Activated B cell treated with CpG ODN at 0.5 μM for 24 hours (primary cell): ENCODE measurements at regions not wholly inside any gene's neighbourhood (a gene's known extent, or its start where the extent isn't known, plus 50 kb on each side); places are given as distances from the start of the nearest gene placed in this dataset.

Source experiments
- ATAC-seq: fragments of 200-7000 bp; cut with Tn5 transposase; one replicate; pipeline ENCODE4 v1.10.0; 2021; ENCODE audit warnings: low read depth, mild to moderate bottlenecking, moderate library complexity
- CTCF ChIA-PET: fragments of 350-600 bp; sonication (Branson Sonifier 250); formaldehyde crosslinking; loops from one replicate; lab custom pipeline; 2021; ENCODE audit warnings: antibody characterized with exemption; lab: Charles Lee
- POLR2A ChIA-PET: fragments of 350-600 bp; sonication (Branson Sonifier 250); formaldehyde crosslinking; loops from one replicate; lab custom pipeline; 2021; ENCODE audit warnings: antibody characterized with exemption; lab: Charles Lee
- DNase-seq: peaks from one replicate; pipeline ENCODE4 v3.0.0; 2022
- H3K27ac Mint-ChIP-seq: one replicate; pipeline ENCODE4 v1.8.0; 2020; ENCODE audit warnings: mixed read lengths
- H3K27me3 Mint-ChIP-seq: one replicate; pipeline ENCODE4 v1.8.0; 2021; ENCODE audit warnings: mixed read lengths
- H3K36me3 Mint-ChIP-seq: one replicate; pipeline ENCODE4 v1.8.0; 2021; ENCODE audit warnings: low read depth, mixed read lengths
- H3K4me1 Mint-ChIP-seq: one replicate; pipeline ENCODE4 v1.8.0; 2021; ENCODE audit warnings: mixed read lengths
- H3K4me3 Mint-ChIP-seq: one replicate; pipeline ENCODE4 v1.8.0; 2020; ENCODE audit warnings: mild to moderate bottlenecking, mixed read lengths
- H3K9me3 Mint-ChIP-seq: one replicate; pipeline ENCODE4 v1.8.0; 2020; ENCODE audit warnings: mixed read lengths
- CTCF ChIP-seq: fragments of 200-600 bp; IDR thresholded peaks from one replicate; pipeline ENCODE4 v1.8.0; 2022; ENCODE audit warnings: antibody characterized with exemption, mild to moderate bottlenecking
- intact Hi-C: fragments of 100-400 bp; cut with micrococcal nuclease; formaldehyde crosslinking; loops from one replicate; pipeline ENCODE4 v1.15.1; 2024

DNA sequence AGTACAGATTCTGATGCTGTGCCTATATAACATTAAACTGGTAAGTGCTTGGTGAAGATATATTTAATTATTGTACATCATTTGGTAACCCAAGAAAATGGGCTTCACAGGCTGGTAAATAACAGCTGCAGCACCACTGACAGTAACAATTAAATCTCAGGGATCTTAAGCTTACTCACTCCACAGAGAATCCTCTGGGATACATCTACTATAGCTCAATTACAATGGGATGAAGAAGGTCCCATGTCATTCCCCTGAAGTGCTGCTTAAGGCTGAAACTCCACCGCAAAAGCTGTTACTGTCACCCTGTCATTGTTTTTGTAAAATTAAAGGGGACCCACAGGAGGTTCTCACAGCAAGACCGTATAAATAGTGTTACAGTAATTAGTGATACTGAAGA, 153.0 kb downstream of the IMPG2 start:
- Mint-ChIP-seq H3K36me3 (no peaks in the 10 kb centered on the region), H3K9me3 (no peaks in the 10 kb centered on the region), H3K4me3 (no peak overlapping the region), H3K27me3 (no peaks in the 10 kb centered on the region), H3K27ac (no peak overlapping the region), H3K4me1 (no peaks in the 10 kb centered on the region)
- POLR2A ChIA-PET: no interaction called here
- CTCF ChIA-PET: no interaction called here
- ATAC-seq: no peak
- no peak for DNase-seq
- no peak for TF ChIP-seq CTCF
- intact Hi-C loops: no loop called here

DNA sequence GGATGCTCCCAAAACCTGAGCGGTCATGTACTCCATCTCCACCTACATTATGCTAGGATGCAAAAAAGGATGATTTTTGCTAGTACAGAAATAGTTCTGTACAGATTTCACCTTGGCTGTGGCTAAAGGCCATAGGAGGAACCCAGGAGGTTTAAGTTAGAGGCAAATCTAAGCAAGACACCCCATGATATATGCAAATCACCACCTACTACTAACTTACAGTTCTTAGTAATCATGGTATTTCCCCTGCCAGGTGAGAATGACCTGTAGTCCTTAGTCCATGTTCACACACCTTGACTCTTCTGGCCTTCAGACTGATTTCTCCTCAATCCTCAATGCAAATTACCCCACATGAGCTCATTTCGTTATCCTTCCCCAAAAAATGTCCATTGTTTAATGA, 154.2 kb downstream of the IMPG2 start:
- Mint-ChIP-seq H3K27ac (no peak overlapping the region), H3K4me1 (no peaks in the 10 kb centered on the region), H3K27me3 (no peaks in the 10 kb centered on the region), H3K9me3 (no peaks in the 10 kb centered on the region), H3K4me3 (no peak overlapping the region), H3K36me3 (no peaks in the 10 kb centered on the region)
- no peak for DNase-seq
- POLR2A ChIA-PET: no interaction called here
- ATAC-seq: no peak
- CTCF ChIA-PET: no interaction called here
- no peak for TF ChIP-seq CTCF
- intact Hi-C loops: no loop called here

DNA sequence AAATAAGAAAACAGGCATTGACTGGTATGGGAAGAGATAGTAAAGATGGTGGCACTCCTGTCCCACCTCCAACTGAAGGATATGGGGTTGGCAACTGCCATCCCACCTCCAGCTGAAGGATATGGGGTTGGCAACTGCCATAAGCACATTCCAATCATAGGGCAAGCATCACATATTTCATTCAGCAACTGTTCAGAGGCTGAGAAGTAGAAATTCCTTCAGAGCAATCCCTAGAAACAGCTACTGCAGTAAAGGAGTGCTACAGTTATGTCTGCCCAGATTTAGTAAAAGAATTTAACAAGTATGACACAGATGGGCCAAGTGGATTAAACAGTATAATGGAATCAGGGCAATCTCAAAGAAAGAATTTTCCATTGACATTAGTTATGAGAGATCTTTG, 156.8 kb downstream of the IMPG2 start:
- intact Hi-C loops: no loop called here
- Mint-ChIP-seq H3K9me3 (no peaks in the 10 kb centered on the region), H3K27me3 (no peaks in the 10 kb centered on the region), H3K4me1 (no peaks in the 10 kb centered on the region), H3K27ac (no peak overlapping the region), H3K4me3 (no peak overlapping the region), H3K36me3 (no peaks in the 10 kb centered on the region)
- POLR2A ChIA-PET: no interaction called here
- CTCF ChIA-PET: no interaction called here
- DNase-seq (no peak), ATAC-seq (no peak)
- no peak for TF ChIP-seq CTCF

DNA sequence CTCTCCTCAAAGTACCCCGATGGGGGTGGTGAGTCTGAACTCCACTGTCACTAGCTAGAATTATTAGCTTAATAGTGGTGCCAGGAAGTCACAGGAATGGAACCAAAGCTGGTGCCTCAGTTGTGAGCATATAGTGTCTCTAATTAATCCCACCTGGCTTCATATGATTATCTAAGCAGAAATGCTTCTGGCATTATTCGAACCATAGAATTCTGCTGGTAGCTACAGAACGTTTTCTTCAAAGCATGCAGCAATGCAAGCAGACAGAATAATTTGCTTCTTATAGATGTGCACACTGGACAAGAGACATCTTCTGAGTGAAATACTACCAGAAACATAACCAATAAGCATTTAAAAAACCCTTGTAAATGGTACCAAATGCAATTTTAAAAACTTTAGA, 160.9 kb downstream of the IMPG2 start:
- ChIA-PET POLR2A (no interaction called here), CTCF (no interaction called here)
- Mint-ChIP-seq H3K9me3 (no peaks in the 10 kb centered on the region), H3K27me3 (no peaks in the 10 kb centered on the region), H3K4me1 (no peaks in the 10 kb centered on the region), H3K4me3 (no peak overlapping the region), H3K36me3 (no peaks in the 10 kb centered on the region), H3K27ac (no peak overlapping the region)
- no peak for DNase-seq
- intact Hi-C loops: no loop called here
- no peak for ATAC-seq
- TF ChIP-seq CTCF: no peak

GRCh38 chr3:101158374-101158773, 162.0 kb downstream of the IMPG2 start:
- ChIA-PET CTCF (no interaction called here), POLR2A (no interaction called here)

More at GRCh38 chr3:101158374-101158773, 162.0 kb downstream of the IMPG2 start:
- intact Hi-C loops: no loop called here
- Mint-ChIP-seq H3K9me3 (no peaks in the 10 kb centered on the region), H3K4me1 (no peaks in the 10 kb centered on the region), H3K27ac (no peak overlapping the region), H3K36me3 (no peaks in the 10 kb centered on the region), H3K4me3 (no peak overlapping the region), H3K27me3 (peaks cover 2% of the 10 kb centered on the region)
- DNase-seq (no peak), ATAC-seq (no peak)
- no peak for TF ChIP-seq CTCF
